DMS53 treated with DMSO at 0.1 percent for 48 hours (cell line): ENCODE measurements at regions not wholly inside any gene's neighbourhood (a gene's known extent, or its start where the extent isn't known, plus 50 kb on each side); places are given as distances from the start of the nearest gene placed in this dataset.
A peak's percentile ranks its signal among the peaks of the same experiment; 100 is the strongest.

Experiments
- DNase-seq: peaks from one replicate; lab custom pipeline; 2025; ENCODE audit not compliant: unreplicated experiment; lab: John Stamatoyannopoulos, UW

DNA sequence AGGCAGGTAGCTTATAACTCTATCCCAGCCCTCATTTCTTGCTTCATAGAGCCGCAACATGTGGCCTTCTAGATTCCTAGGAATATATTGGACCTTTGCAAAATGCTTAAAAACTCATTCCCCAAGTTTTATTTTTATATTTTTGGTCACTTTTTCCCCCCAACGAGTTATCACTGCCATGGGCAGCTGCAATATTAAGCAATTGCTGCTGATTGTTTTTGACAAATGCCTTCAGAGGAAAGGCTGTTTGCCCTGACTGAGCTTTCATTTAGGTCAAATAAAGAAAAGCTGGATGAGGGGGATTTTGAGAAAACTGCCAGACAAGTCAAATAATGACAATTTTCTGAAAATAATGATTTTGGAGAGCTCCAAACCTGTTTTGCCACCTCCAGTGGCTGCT is 976.9 kb upstream of the MBL2 start:
- no peak for DNase-seq

DNA sequence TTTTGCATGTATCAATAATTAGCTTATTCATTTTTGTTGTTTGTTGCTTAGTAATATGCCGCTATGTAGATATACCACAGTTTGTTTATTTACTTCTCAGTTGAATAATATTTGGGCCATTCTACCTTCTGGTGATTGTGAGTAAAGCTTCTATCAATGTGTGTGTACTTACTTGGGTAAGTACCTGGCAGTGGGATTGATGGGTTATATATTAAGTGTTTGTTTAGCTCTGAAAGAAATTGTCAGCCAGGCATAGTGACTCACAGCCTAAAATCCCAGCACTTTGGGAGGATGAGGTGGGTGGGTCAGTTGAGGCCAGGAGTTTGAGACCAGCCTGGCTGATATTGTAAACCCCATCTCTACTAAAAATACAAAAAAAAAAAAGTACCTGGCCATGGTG is 975.7 kb upstream of the MBL2 start:
- no peak for DNase-seq

GRCh38 chr10:53744746-53745145 is 972.2 kb upstream of the MBL2 start:
- no peak for DNase-seq

GRCh38 chr10:53744176-53744575 is 971.6 kb upstream of the MBL2 start:
- DNase-seq, result no peak

DNA sequence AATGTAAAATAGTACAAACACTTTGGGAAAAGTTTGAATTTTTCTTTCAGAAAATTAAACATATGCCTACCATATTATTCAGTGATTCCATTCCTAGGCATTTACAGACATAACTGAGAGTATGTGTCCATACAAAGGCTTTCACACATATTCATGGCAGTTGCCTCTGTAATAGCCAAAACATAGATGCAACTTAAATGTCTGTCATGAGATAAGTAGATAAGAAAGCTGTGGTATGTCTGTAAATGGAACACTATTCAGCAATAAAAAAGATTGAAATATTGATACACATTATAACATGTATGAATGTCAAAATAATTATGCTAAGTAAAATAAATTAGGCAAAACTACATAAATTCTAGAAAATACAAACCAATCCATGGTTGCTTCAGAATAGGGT is 964.5 kb upstream of the MBL2 start:
- no peak for DNase-seq

- DNase-seq, result no peak
Measured at GRCh38 chr10:53726921-53727320, 954.3 kb upstream of the MBL2 start.

DNA sequence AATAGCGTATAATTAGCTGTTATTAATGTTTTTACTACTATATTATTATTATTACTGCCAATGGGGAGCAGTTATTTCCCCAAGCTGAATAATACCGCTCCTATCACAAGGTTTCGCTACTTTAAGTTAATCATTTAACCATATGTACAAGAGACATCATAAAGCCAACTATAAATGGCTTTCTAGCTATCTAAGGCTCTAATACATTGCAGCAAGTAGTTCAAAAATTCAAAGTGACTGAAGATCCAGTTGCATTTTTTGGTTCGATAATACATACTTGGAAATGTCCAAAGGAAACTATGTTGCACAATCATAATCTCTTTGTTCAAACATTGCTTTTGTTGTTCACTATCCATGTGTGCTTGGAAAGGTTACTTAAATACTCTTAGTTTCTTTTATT is 952.0 kb upstream of the MBL2 start:
- DNase-seq, result no peak

GRCh38 chr10:53719658-53720057 is 947.1 kb upstream of the MBL2 start:
- DNase-seq, result no peak

DNA sequence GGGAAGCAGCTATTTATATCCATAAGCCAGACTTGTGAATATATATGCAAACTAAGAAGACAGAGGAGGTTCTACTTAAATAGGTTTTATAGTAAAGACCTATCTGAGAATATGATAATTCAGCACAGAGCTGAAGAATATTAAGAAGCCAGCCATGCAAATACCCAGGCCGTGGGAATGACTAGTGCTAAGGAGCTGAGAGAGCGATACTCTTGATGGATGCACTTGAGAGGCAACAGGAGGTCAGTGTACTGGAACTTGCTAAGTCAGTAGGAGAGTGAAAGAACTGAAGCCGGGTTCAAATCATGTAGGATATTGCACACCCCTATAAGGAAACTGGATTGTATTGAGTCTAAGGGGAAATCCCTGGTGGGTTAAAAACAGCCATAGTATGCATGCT is 943.6 kb upstream of the MBL2 start:
- DNase-seq, result no peak

DNA sequence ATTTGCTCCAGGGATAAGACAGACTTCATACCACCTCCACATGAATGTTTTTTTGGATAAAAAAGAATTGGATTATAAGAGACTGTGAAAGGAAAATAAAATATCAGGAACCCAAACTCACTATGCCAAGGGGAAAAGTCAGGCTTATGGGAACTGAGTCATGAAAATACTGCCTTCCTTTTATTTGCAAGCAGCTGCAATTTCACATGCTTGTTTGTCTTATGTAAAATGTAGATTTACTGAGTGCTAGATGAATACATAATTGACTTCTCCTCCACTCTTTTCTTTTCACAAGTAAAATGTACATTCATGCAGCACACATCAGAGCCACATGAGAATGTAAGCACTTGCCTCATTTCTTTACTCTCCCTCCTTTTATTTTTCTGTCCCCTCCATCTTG is 940.8 kb upstream of the MBL2 start:
- no peak for DNase-seq

- peak; percentile 10 for DNase-seq
Measured at GRCh38 chr10:53702489-53702888, 929.9 kb upstream of the MBL2 start.

DNA sequence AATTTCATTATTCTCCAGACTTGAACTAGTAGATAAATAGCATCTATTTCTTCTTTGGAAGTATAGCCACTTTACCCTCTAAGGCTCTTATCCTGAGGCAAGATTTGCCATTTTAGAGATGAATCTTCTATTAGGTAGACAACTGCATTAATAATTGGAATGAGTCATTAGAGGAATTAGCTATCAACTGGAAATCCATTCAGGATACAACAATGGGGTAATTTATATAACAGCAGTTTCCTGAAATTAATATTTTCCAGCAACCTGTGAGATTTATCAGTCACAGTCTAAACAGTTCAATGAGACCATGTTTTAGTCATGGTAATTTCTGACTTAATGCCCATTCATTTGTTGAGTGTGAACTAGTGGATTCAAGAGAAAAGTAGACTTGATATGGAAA is 928.6 kb upstream of the MBL2 start:
- DNase-seq, result no peak

GRCh38 chr10:53700278-53700677 is 927.7 kb upstream of the MBL2 start:
- DNase-seq, result no peak

- DNase-seq, result no peak
Measured at GRCh38 chr10:53699684-53700083, 927.1 kb upstream of the MBL2 start.

DNA sequence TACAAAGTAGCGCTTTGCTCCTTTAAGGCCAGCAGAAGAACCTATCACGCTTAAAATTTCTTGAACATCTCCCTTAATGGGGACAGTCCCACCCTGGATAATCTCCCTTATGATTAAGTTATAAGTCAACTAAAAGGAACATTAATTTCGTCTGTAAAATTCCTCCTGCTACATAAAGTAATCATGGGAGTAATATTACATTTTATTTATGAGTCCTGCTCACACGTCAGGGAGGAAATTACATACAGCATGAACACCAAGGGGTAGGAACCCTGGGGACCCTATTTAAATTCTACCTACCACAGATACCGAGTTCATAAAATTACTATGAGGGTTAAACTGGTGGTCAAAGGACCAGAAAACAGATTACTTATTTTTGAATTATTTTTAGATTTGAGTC is 926.6 kb upstream of the MBL2 start:
- DNase-seq, result no peak

GRCh38 chr10:53697038-53697437 is 924.5 kb upstream of the MBL2 start:
- DNase-seq, result no peak

DNA sequence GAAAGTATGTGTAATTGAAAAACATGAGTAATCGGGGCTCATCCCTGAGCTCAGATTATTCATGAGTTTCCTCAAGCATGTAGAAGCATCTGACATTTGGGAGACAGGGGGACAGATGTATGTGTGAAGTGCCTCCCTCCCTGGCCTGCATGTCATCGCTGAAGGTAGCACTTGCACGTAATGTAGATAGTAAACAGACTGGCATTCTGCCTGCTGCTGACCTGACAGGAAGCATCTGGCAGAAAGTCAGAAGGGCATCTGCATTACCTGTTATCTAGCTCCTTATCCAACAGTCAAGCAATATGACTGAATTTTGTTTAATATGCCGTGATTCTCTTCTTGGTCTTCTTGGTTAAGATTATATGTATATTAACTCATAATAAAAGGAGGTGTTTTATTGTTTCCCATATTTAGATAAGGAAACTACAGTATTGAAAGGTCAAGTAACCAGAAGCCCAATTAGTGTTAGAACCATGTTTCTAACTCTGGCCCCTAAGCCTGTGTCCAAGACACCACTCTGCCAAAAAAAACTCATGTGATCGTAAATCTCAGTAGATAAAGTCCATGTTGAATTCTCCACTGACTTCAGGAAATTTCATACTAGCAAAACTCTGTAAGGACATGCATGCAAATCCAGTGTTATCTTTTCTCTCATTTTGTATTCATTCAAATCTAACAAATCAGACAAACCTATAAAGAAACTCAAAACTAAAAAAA is 918.1 kb upstream of the MBL2 start:
- peak; percentile 74 for DNase-seq

GRCh38 chr10:53687800-53688199 is 915.2 kb upstream of the MBL2 start:
- DNase-seq, result no peak

DNA sequence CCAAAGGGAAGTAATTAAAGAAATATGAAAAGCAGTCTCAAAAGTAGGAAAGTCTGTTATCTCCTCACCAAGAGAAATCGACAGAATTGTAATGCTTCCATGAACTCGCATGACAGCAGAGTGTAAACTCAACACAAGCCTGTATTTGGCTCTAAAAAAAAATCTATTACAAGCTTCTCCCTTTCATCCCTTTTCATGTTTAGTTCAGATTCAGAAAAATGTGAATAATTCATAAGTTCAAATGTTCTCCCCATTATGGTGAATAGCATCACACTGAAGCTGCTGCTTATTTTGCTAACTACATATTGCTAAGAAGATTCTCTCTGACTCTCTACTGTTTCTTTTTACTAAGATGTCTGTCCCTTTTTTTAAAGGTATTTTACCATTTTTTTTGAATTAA is 910.3 kb upstream of the MBL2 start:
- no peak for DNase-seq

GRCh38 chr10:53682458-53682857 is 909.9 kb upstream of the MBL2 start:
- no peak for DNase-seq

DNA sequence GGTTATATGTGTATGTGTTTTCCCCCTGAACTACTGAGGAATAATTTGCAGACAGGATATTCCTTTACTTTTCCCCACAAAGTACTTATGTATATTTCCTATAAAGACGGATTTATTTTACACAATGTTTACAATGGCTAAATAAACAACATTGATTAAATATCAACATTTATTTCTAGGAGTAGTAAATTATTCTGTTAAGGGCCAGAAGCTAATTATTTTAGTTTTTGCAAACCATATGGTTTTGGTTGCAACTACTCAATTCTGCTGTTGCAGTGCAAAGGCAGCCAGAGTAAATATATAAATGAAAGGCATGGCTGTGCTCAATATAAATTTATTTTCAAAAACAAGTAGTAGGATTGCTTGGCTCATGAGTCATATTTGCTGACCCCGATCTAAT is 907.1 kb upstream of the MBL2 start:
- no peak for DNase-seq

DNA sequence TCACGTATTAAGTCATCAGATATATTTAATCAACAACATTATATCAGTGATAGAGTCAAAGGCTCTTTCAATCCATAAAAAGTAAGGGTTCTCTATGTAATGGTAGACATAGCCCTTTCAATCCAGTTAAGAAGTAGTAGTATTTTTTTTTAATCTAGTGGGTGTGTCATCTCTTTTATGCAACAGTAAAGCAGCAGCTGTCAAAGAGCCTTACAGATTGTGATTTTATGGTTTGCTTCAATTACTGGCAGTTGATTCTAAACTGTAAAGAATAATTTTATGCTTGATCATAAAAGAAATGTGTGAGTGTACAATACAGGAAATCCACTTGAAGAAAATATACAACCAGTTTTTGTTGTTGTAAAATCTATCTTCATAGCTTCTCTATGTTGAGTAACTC is 902.6 kb upstream of the MBL2 start:
- no peak for DNase-seq

DNA sequence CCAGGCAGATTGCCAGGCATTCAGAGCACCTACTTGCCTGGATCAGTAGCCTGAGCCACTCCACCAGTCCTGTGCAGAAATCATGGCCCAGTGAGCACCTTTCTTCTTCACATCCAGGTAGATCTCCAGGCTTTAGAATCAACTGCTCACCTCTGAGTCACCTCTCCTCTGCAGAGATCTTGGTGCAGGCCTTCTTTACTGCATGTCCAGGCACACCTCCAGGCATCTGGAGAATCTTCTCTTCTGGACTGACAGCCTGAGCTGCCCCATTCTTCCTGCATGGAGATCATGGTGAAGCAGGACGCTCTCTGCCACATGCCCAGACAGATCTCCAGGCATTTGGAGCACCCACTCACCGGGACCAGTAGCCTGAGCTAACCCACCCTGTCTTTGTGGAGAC is 894.5 kb upstream of the MBL2 start:
- DNase-seq, result no peak
